Progenitor cell of endocrine pancreas (in vitro differentiated cells): ENCODE measurements at regions not wholly inside any gene's neighbourhood (a gene's known extent, or its start where the extent isn't known, plus 50 kb on each side); places are given as distances from the start of the nearest gene placed in this dataset.

Experiments
- DNase-seq: peaks from one replicate; pipeline ENCODE4 v3.0.0; 2021; ENCODE audit warnings: low spot score; ENCODE audit not compliant: unreplicated experiment
- H3K27ac Mint-ChIP-seq: 2 replicates; pipeline ENCODE4 v1.8.0; 2021; ENCODE audit warnings: mild to moderate bottlenecking, moderate library complexity, mixed read lengths
- H3K27me3 Mint-ChIP-seq: 2 replicates; pipeline ENCODE4 v1.8.0; 2021; ENCODE audit warnings: mixed read lengths
- H3K36me3 Mint-ChIP-seq: 2 replicates; pipeline ENCODE4 v1.8.0; 2022; ENCODE audit warnings: mixed read lengths; ENCODE audit not compliant: insufficient read depth
- H3K4me1 Mint-ChIP-seq: 2 replicates; pipeline ENCODE4 v1.8.0; 2021; ENCODE audit warnings: low read depth, mixed read lengths
- H3K4me3 Mint-ChIP-seq: 2 replicates; pipeline ENCODE4 v1.8.0; 2021; ENCODE audit warnings: low read depth, mild to moderate bottlenecking, moderate library complexity, mixed read lengths
- H3K9me3 Mint-ChIP-seq: 2 replicates; pipeline ENCODE4 v1.8.0; 2021; ENCODE audit warnings: low read depth, mixed read lengths
- TF ChIP-seq, protein P1 (sequence below): fragments of 200-600 bp; sonication (generic); IDR thresholded peaks from one replicate; pipeline ENCODE4 v1.5.0; 2021; ENCODE audit warnings: antibody characterized with exemption, mild to moderate bottlenecking; ENCODE audit not compliant: unreplicated experiment

DNA sequence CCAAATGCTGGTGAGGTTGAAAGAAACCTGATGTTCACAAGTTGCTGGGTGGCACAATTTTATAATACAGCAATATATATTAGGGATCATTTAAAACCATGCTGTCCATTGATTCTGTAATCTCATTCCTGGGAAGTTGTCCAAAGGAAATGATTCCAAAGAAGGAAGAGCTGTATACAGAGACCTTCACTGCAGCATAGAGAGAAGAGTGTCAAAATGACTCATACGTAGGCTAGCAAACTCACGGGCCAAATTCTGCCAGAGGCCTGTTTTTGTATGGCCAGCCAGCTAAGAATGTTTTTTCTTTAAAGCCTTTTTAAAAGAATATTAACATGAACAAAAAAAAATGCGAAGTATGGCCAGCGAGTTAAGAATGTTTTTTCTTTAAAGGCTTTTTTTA, 69.2 kb upstream of the MED13L start:
- Mint-ChIP-seq H3K4me1 (peaks cover 25% of the 10 kb centered on the region), H3K36me3 (no peaks in the 10 kb centered on the region), H3K27ac (no peak overlapping the region), H3K27me3 (no peaks in the 10 kb centered on the region), H3K9me3 (peaks cover 13% of the 10 kb centered on the region), H3K4me3 (no peak overlapping the region)
- no peak for DNase-seq
- TF ChIP-seq, protein P1, sequence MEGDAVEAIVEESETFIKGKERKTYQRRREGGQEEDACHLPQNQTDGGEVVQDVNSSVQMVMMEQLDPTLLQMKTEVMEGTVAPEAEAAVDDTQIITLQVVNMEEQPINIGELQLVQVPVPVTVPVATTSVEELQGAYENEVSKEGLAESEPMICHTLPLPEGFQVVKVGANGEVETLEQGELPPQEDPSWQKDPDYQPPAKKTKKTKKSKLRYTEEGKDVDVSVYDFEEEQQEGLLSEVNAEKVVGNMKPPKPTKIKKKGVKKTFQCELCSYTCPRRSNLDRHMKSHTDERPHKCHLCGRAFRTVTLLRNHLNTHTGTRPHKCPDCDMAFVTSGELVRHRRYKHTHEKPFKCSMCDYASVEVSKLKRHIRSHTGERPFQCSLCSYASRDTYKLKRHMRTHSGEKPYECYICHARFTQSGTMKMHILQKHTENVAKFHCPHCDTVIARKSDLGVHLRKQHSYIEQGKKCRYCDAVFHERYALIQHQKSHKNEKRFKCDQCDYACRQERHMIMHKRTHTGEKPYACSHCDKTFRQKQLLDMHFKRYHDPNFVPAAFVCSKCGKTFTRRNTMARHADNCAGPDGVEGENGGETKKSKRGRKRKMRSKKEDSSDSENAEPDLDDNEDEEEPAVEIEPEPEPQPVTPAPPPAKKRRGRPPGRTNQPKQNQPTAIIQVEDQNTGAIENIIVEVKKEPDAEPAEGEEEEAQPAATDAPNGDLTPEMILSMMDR = no peak

DNA sequence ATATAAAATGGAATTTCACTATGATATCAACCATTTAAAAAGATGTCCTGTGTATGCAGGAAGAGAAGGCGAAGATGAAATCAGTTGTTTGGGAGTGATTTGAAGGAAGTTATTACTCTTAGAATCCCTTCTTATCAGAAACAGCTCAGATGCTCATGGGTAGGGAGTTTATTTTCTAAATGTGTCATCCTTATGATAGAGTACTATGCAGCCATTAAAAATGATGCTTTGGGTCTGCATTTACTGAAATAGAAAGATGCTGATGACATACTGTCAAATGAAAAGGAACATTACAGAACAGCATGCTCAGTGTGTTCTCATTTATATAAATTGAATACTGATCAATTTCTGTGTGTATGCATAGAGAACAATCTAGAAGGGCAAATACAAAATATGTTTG, 69.8 kb upstream of the MED13L start:
- DNase-seq = no peak
- no peak overlapping the region for H3K27ac Mint-ChIP-seq
- peaks cover 9% of the 10 kb centered on the region for H3K9me3 Mint-ChIP-seq
- H3K4me1 Mint-ChIP-seq = peaks cover 25% of the 10 kb centered on the region
- H3K36me3 Mint-ChIP-seq = no peaks in the 10 kb centered on the region
- no peaks in the 10 kb centered on the region for H3K27me3 Mint-ChIP-seq
- TF ChIP-seq, protein P1 = no peak
- no peak overlapping the region for H3K4me3 Mint-ChIP-seq

DNA sequence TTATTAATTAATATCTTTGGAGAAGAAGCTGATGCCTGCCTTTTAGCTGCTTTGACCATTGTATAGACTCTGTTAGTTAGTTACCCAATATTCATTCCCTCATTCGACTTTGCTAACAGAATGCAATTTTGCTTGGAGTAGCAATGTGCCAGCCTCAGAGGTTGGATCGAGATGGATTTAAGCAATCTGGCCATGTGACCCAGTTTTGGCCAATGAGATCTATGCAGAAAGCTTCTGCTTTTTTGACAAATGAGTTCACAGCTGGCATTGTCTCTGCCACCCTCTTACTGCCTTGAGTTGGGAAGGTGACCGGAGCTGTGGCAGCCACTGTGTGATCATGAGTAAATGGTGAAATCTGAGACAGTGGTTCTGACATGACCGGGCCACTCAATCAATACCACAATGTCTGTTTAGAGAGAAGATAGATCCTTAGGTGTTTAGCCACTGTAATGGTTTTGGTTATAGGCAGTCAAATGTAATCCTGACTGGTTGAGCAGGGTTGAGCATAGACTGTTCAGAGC, 74.9 kb upstream of the MED13L start:
- TF ChIP-seq, protein P1 = no peak
- no peak for DNase-seq
- Mint-ChIP-seq H3K27me3 (no peaks in the 10 kb centered on the region), H3K9me3 (peaks cover 4% of the 10 kb centered on the region), H3K36me3 (no peaks in the 10 kb centered on the region), H3K27ac (no peak overlapping the region), H3K4me1 (peaks cover 15% of the 10 kb centered on the region), H3K4me3 (no peak overlapping the region)

DNA sequence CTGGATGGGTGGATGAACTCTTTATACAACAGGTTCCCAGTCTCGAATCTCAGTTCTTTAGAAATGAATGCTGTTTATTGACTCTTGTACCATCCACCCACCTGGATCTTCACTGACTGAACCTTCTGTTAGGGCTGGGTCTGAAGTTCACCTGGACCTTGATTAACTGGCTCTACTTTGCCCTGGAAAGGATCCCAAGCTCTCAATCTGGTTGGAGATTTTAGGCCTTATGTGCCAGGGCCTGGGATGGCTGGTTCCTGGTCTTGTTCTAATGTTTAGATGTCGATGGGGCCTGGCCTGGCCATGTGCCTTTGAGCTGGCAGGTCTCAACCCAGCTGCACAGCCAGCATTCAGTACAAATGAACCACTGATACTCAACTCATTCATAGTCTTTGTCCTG, 76.5 kb upstream of the MED13L start:
- DNase-seq = no peak
- Mint-ChIP-seq H3K36me3 (no peaks in the 10 kb centered on the region), H3K27me3 (no peaks in the 10 kb centered on the region), H3K4me1 (peaks cover 22% of the 10 kb centered on the region), H3K4me3 (no peak overlapping the region), H3K9me3 (peaks cover 4% of the 10 kb centered on the region), H3K27ac (no peak overlapping the region)
- TF ChIP-seq, protein P1 = no peak

DNA sequence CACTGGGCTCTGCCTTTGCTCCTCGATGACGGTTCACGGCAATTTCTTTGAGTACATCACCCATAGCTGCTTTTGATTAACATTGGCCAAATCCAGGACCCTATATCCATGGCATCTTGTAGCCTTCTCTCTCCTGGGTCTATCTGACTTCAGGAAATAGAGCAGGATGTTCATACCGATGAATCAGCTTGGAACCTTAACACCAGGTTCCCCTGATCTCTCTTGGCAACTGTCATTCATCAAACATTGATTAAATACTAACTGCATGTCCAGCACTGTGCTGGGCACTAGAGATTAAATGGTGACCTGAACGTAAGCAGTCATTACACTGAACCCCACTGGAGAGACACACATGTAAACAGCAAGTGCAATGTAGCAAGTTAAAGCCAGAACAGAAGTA, 77.0 kb upstream of the MED13L start:
- TF ChIP-seq, protein P1 = no peak
- Mint-ChIP-seq H3K27me3 (no peaks in the 10 kb centered on the region), H3K4me3 (no peak overlapping the region), H3K9me3 (peaks cover 4% of the 10 kb centered on the region), H3K4me1 (peaks cover 20% of the 10 kb centered on the region), H3K36me3 (no peaks in the 10 kb centered on the region), H3K27ac (peak overlapping the region; percentile 76)
- no peak for DNase-seq
